Pancreas (tissue), 10 donors: ENCODE measurements at regions not wholly inside any gene's neighbourhood (a gene's known extent, or its start where the extent isn't known, plus 50 kb on each side); places are given as distances from the start of the nearest gene placed in this dataset.

ENCODE experiments used
- ATAC-seq, 4 donors: fragments of 200-7000 bp; cut with Tn5 transposase; one replicate each; pipeline versions ENCODE4 v1.8.0 to v1.9.1; 2020; ENCODE audit warnings: mild to moderate bottlenecking in 4 of 4, moderate library complexity in 4 of 4
- DNase-seq, 6 donors: peaks; one replicate each; pipeline ENCODE4 v3.0.0-alpha.2; 2020
- FAIRE-seq: peaks from 2 replicates; lab custom pipeline; 2012; peaks lifted over from hg19 to GRCh38; lab: Jason Lieb, UNC
- H3K27ac ChIP-seq, 4 donors: fragments of 200-600 bp; sonication (generic); 1 replicate in 3 of 4; 2 replicates in 1 of 4; pipeline versions ENCODE4 v1.5.0 to v1.8.0; 2020
- H3K27me3 ChIP-seq, 4 donors: fragments of 200-600 bp; one replicate each; pipeline ENCODE4 v1.8.0; 2021
- H3K36me3 ChIP-seq, 3 donors: fragments of 200-600 bp; sonication (generic) in 1 of 3; one replicate each; pipeline versions ENCODE4 v1.5.0 to v1.8.0; 2020 to 2021
- H3K4me1 ChIP-seq, 3 donors: fragments of 200-600 bp; one replicate each; pipeline ENCODE4 v1.8.0; 2021
- H3K4me3 ChIP-seq, 4 donors: fragments of 200-600 bp; sonication (generic) in 2 of 4; one replicate each; pipeline versions ENCODE4 v1.5.0 to v1.8.0; 2020 to 2021
- H3K9me3 ChIP-seq, 4 donors: fragments of 200-600 bp; one replicate each; pipeline ENCODE4 v1.8.0; 2021
- WGBS, 2 donors: extraction: QIAGEN DNeasy Blood & Tissue Kit; methylation state at CpG; one replicate each; pipeline ENCODE4 v1.1.7; 2013; 5-methylcytosine and 5-hydroxymethylcytosine counted together
- intact Hi-C, 3 donors: fragments of 100-400 bp; cut with DNase I; formaldehyde crosslinking; loops; one replicate each; pipeline versions ENCODE4 v1.11.1 to v1.14.2; 2022
- TF ChIP-seq, protein P1 (sequence below), 4 donors: fragments of 200-600 bp; sonication (generic) in 3 of 4; IDR thresholded peaks; one replicate each; pipeline versions ENCODE4 v1.5.0 to v1.8.0; 2021; ENCODE audit warnings: antibody characterized with exemption in 4 of 4
- donor health status: healthy with polysubstance abuse.
- donor health status: DM: no; HTN: no; CAD: no; lungs with moderate emphysema.
- donor health status: DM: no; HTN: no; CAD: no.
- donor health status: control.
- donor health status: control.
- donor health status: Bipolar disorder and iron deficiency.
- donor health status: DM: yes; HTN: yes; CAD: no.
- donor health status: DM: no; HTN: no; CAD: no.
- donor health status: DM: no; HTN: no; CAD: no.
- donor health status: DM: yes; HTN: yes; CAD: no.

DNA sequence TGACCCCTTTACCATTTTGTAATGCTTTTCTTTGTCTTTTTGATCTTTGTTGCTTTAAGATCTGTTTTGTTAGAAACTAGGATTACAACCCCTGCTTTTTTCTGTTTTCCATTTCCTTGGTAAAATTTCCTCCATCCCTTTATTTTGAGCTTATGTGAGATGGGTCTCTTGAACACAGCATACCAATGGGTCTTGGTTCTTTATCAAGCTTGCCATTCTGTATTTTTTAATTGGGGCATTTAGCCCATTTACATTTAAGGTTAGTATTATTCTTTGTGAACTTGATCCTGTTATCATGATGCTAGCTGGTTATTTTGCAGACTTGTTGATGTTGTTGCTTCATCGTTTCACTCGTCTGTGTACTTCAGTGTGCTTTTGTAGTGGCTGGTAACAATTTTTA lies 337.3 kb downstream of the SPATA31D1 start:
- 57 to 79% methylated on average over 2 of the region's 2 CpGs for WGBS, 2 donors
- no peak for DNase-seq
- intact Hi-C loops: no loop called here
- Histone ChIP-seq H3K36me3 (no peaks in the 10 kb centered on the region), H3K4me1 (no peaks in the 10 kb centered on the region), H3K9me3 (no peaks in the 10 kb centered on the region), H3K4me3 (no peak overlapping the region), H3K27me3 (no peaks in the 10 kb centered on the region), H3K27ac (no peak overlapping the region)
- TF ChIP-seq, protein P1, sequence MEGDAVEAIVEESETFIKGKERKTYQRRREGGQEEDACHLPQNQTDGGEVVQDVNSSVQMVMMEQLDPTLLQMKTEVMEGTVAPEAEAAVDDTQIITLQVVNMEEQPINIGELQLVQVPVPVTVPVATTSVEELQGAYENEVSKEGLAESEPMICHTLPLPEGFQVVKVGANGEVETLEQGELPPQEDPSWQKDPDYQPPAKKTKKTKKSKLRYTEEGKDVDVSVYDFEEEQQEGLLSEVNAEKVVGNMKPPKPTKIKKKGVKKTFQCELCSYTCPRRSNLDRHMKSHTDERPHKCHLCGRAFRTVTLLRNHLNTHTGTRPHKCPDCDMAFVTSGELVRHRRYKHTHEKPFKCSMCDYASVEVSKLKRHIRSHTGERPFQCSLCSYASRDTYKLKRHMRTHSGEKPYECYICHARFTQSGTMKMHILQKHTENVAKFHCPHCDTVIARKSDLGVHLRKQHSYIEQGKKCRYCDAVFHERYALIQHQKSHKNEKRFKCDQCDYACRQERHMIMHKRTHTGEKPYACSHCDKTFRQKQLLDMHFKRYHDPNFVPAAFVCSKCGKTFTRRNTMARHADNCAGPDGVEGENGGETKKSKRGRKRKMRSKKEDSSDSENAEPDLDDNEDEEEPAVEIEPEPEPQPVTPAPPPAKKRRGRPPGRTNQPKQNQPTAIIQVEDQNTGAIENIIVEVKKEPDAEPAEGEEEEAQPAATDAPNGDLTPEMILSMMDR (IDR thresholded peaks at IDR 0.05): no peak
- no peak for ATAC-seq
- no peak for FAIRE-seq

DNA sequence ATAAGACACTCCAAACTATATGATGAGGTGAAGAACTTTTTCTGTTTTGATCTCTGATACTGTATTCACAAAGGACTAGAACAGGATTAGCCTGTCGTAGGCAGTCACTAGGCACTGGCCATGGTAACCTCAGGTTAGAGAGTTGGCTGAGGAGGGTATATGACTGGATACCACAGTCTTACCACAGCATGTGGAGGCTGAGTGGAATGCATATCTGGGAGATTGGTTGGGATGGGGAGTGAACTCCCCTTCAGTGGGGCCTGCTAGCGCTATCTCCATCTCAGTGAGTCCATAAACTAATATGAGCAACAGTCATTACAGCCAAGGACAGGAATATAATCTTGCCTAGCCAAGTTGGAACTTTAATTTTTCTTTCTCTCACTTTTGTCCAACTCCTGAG lies 339.1 kb downstream of the SPATA31D1 start:
- ATAC-seq: no peak
- no peaks in the 10 kb centered on the region for H3K27me3 ChIP-seq
- TF ChIP-seq, protein P1 (IDR thresholded peaks at IDR 0.05): no peak
- intact Hi-C loops: no loop called here
- no peak overlapping the region for H3K4me3 ChIP-seq
- H3K36me3 ChIP-seq: no peaks in the 10 kb centered on the region
- 70 to 92% methylated on average over 2 of the region's 2 CpGs for WGBS, 2 donors
- peaks cover 0 to 12% (median 10%) of the 10 kb centered on the region in 3 donors for H3K4me1 ChIP-seq
- no peak for DNase-seq
- no peak for FAIRE-seq
- no peak overlapping the region for H3K27ac ChIP-seq
- no peaks in the 10 kb centered on the region for H3K9me3 ChIP-seq

DNA sequence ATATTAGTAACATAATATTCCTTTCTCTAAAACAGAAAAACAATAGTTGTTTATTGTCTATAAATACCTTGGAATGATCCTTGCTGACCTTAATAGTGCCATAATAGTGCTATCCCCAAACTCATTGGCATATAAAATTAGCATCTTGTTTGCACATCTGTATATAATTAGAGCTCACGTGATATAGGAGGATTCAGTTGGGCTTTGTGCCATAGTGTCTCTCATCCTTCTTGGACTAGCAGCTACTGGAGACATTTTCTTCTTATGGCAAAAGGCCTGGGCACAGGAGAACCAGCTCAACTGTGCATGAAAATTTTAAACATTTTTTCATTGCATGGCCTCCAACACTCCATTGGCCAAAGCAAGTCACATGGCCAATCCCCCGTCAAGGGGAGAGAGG lies 342.5 kb downstream of the SPATA31D1 start:
- intact Hi-C loops: no loop called here
- no peak for ATAC-seq
- 51 to 81% methylated on average over 2 of the region's 2 CpGs for WGBS, 2 donors
- Histone ChIP-seq H3K27ac (no peak overlapping the region), H3K36me3 (no peaks in the 10 kb centered on the region), H3K4me3 (no peak overlapping the region), H3K4me1 (peaks cover 0 to 14% (median 11%) of the 10 kb centered on the region in 3 donors), H3K27me3 (no peaks in the 10 kb centered on the region), H3K9me3 (no peaks in the 10 kb centered on the region)
- no peak for FAIRE-seq
- no peak for DNase-seq
- TF ChIP-seq, protein P1 (IDR thresholded peaks at IDR 0.05): no peak

DNA sequence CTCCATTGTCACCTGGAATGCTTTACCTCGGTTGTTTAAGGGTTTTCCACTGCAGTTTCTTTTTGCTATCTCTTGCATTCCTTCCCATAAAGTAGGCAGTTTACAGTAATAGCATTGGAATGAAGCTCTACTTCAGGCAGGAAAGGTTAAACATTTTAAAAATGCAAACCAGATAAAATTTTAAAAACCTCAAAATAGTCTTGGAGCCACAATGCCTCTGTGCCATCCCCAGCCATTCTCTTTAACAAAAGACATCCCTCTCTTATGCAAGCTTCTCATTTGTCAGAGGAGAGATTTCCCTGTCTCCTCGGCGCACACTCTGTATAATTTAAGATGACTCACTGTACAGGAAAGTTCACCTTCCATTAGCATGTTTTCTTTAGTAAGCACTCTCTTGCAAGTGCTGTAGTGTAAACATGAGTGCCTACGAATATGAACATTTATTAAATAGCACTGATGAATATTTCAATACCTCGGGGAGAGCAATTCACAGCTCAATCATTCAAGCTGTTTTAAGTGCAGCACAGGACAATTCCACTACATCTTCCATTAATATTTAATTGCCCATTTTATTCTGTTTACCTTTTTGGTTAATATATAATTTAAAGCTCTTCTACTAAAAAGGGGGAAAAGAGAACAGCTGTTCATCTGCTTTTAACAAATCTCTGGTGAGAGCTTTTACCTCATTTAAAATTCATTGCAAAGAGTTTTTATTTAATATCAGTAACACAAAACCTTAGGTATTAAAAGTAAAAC lies 343.6 kb downstream of the SPATA31D1 start:
- TF ChIP-seq, protein P1 (IDR thresholded peaks at IDR 0.05): no peak
- Histone ChIP-seq H3K4me1 (peaks cover 0 to 14% (median 11%) of the 10 kb centered on the region in 3 donors), H3K36me3 (no peaks in the 10 kb centered on the region), H3K9me3 (no peaks in the 10 kb centered on the region), H3K27me3 (no peaks in the 10 kb centered on the region), H3K27ac (no peak overlapping the region), H3K4me3 (no peak overlapping the region)
- WGBS, 2 donors: 14 to 15% methylated on average over 5 of the region's 5 CpGs
- no peak for FAIRE-seq
- no peak for DNase-seq
- intact Hi-C loops: no loop called here
- peak; percentile 55 to 95 (median 79) for ATAC-seq

DNA sequence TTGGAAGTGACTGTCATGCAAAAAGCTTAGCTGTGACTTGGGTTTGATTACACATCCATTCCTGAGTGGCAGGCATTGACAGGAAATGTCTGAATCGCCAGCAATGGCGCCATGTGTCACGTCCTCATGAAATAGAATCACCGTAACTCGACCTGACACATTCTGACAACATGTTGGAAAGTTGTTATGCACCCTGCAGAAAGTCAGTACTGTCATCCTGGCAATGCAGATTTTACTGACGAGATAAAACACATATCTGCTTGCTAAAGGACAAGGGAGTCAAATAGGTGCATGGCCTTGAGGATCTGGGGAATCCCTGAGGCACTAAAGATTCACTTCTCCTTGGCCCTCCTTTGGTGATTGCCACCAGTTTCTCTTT lies 344.2 kb downstream of the SPATA31D1 start:
- intact Hi-C loops: no loop called here
- ATAC-seq: no peak
- DNase-seq: no peak

More for the DNA sequence above, 344.2 kb downstream of the SPATA31D1 start:
- Histone ChIP-seq H3K27me3 (no peaks in the 10 kb centered on the region), H3K4me1 (peaks cover 0 to 14% (median 11%) of the 10 kb centered on the region in 3 donors), H3K27ac (no peak overlapping the region), H3K36me3 (no peaks in the 10 kb centered on the region), H3K9me3 (no peaks in the 10 kb centered on the region), H3K4me3 (no peak overlapping the region)
- no peak for FAIRE-seq
- TF ChIP-seq, protein P1 (IDR thresholded peaks at IDR 0.05): no peak
- WGBS, 2 donors: 66 to 72% methylated on average over 6 of the region's 6 CpGs
